Hepatocyte (in vitro differentiated cells): ENCODE measurements at regions not wholly inside any gene's neighbourhood (a gene's known extent, or its start where the extent isn't known, plus 50 kb on each side); places are given as distances from the start of the nearest gene placed in this dataset.

Experiments
- CTCF ChIP-seq: fragments of 200-600 bp; sonication (generic); IDR thresholded peaks from 2 replicates; pipeline ENCODE4 v1.5.1; 2016; ENCODE audit warnings: antibody characterized with exemption, mild to moderate bottlenecking; ENCODE audit not compliant: poor library complexity
- EZH2 ChIP-seq: fragments of 200-600 bp; sonication (generic); IDR thresholded peaks from 2 replicates; pipeline ENCODE4 v1.6.1; 2016; ENCODE audit warnings: antibody characterized with exemption, mild to moderate bottlenecking, borderline replicate concordance
- EZH2phosphoT487 ChIP-seq: fragments of 200-600 bp; sonication (generic); IDR thresholded peaks from one replicate; pipeline ENCODE4 v1.6.1; 2018; ENCODE audit warnings: antibody characterized with exemption, mild to moderate bottlenecking, low read depth, moderate library complexity; ENCODE audit not compliant: unreplicated experiment, severe bottlenecking

- TF ChIP-seq EZH2, result no peak
- TF ChIP-seq EZH2phosphoT487, result no peak
- TF ChIP-seq CTCF, result no peak
These were observed 53.9 kb upstream of the GALNT5 start for GRCh38 chr2:157203651-157204050.
